Prostate gland (tissue), 2 donors: ENCODE measurements at regions not wholly inside any gene's neighbourhood (a gene's known extent, or its start where the extent isn't known, plus 50 kb on each side); places are given as distances from the start of the nearest gene placed in this dataset.

Source experiments
- DNase-seq: peaks from one replicate; pipeline ENCODE4 v3.0.0-alpha.2; 2019; ENCODE audit warnings: low spot score
- H3K27ac ChIP-seq, 2 donors: fragments of 200-600 bp; sonication (generic); 2 replicates each; pipeline ENCODE4 v1.5.1; 2017 to 2019
- H3K27me3 ChIP-seq: fragments of 200-600 bp; sonication (generic); replicated peaks from 2 replicates; pipeline ENCODE4 v1.5.1; 2019; ENCODE audit not compliant: insufficient read depth
- H3K36me3 ChIP-seq, 2 donors: fragments of 200-600 bp; sonication (generic); 1 replicate in 1 of 2; 2 replicates in 1 of 2; pipeline versions ENCODE4 v1.5.1 to v1.8.1; 2017 to 2019
- H3K4me1 ChIP-seq: fragments of 200-600 bp; sonication (generic); replicated peaks from 2 replicates; pipeline ENCODE4 v1.5.1; 2019
- H3K4me3 ChIP-seq, 2 donors: fragments of 200-600 bp; sonication (generic); 2 replicates each; pipeline ENCODE4 v1.5.1; 2017 to 2019
- H3K9me3 ChIP-seq: fragments of 200-600 bp; sonication (generic); 2 replicates; pipeline ENCODE4 v1.5.1; 2017
- POLR2A ChIP-seq: fragments of 450-650 bp; IDR thresholded peaks from one replicate; pipeline ENCODE4 v1.6.1; 2016; ENCODE audit warnings: antibody characterized with exemption, mild to moderate bottlenecking
- POLR2AphosphoS5 ChIP-seq: sonication (generic); formaldehyde crosslinking; IDR thresholded peaks from one replicate; pipeline ENCODE4 v1.6.1; 2017; ENCODE audit warnings: antibody characterized with exemption
- whole genome bisulfite sequencing: methylation state at CpG from one replicate; pipeline ENCODE4 v1.1.5; 2018; 5-methylcytosine and 5-hydroxymethylcytosine counted together
- intact Hi-C: fragments of 100-400 bp; cut with DNase I; formaldehyde crosslinking; loops from one replicate; pipeline ENCODE4 v1.14.2; 2022
- TF ChIP-seq, protein P1 (sequence below), 4 experiments: fragments of 200-600 bp in 2 of 4; fragments of 450-650 bp in 2 of 4; sonication (generic) in 2 of 4; IDR thresholded peaks; 1 replicate in 3 of 4; 2 replicates in 1 of 4; pipeline ENCODE4 v1.5.1; 2016 to 2019; ENCODE audit warnings: antibody characterized with exemption in 4 of 4, mild to moderate bottlenecking in 2 of 4, moderate library complexity in 2 of 4

- intact Hi-C loops = no loop called here
- 69% methylated on average over 6 of the region's 6 CpGs for WGBS
- H3K27ac ChIP-seq = no peak overlapping the region
- no peaks in the 10 kb centered on the region for H3K4me1 ChIP-seq
- no peak overlapping the region for H3K4me3 ChIP-seq
- DNase-seq = no peak
- H3K27me3 ChIP-seq = no peaks in the 10 kb centered on the region
- H3K9me3 ChIP-seq = no peaks in the 10 kb centered on the region
- no peaks in the 10 kb centered on the region for H3K36me3 ChIP-seq
- TF ChIP-seq, protein P1, sequence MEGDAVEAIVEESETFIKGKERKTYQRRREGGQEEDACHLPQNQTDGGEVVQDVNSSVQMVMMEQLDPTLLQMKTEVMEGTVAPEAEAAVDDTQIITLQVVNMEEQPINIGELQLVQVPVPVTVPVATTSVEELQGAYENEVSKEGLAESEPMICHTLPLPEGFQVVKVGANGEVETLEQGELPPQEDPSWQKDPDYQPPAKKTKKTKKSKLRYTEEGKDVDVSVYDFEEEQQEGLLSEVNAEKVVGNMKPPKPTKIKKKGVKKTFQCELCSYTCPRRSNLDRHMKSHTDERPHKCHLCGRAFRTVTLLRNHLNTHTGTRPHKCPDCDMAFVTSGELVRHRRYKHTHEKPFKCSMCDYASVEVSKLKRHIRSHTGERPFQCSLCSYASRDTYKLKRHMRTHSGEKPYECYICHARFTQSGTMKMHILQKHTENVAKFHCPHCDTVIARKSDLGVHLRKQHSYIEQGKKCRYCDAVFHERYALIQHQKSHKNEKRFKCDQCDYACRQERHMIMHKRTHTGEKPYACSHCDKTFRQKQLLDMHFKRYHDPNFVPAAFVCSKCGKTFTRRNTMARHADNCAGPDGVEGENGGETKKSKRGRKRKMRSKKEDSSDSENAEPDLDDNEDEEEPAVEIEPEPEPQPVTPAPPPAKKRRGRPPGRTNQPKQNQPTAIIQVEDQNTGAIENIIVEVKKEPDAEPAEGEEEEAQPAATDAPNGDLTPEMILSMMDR (IDR thresholded peaks at IDR 0.05) = no peak
- TF ChIP-seq POLR2AphosphoS5 = no peak
- no peak for TF ChIP-seq POLR2A
Observed at GRCh38 chr17:33896263-33896662, 358.8 kb upstream of the CCL2 start.

DNA sequence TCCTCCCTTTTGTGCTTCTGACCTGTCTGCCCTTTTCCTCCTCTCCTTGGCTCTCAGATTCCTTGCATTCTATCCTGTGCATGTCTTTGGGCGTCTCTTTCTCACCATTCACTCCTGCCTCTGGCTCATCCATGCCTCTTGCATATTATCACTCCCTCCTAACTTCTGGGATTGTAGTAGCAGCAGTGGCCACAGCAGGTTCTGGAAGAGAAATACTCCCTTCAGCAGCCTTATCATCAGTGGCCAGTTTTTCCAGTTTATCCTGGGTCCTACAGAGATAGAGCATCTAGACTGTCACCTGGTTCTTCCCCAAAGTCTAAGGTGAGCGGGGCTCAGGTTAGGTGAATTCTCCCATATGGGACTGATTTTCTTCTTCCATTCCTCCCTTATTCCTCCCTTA is 354.0 kb upstream of the CCL2 start:
- Histone ChIP-seq H3K27me3 (no peaks in the 10 kb centered on the region), H3K4me1 (no peaks in the 10 kb centered on the region), H3K36me3 (no peaks in the 10 kb centered on the region), H3K27ac (no peak overlapping the region), H3K9me3 (no peaks in the 10 kb centered on the region), H3K4me3 (no peak overlapping the region)
- DNase-seq = no peak
- TF ChIP-seq POLR2AphosphoS5 (no peak), POLR2A (no peak)
- TF ChIP-seq, protein P1 (IDR thresholded peaks at IDR 0.05) = no peak
- 87% methylated on average over 2 of the region's 2 CpGs for WGBS
- intact Hi-C loops = no loop called here

- Histone ChIP-seq H3K4me1 (no peaks in the 10 kb centered on the region), H3K27ac (no peak overlapping the region), H3K36me3 (no peaks in the 10 kb centered on the region), H3K4me3 (no peak overlapping the region), H3K27me3 (no peaks in the 10 kb centered on the region), H3K9me3 (no peaks in the 10 kb centered on the region)
- WGBS = 68% methylated on average over 1 of the region's 1 CpG
- intact Hi-C loops = no loop called here
- no peak for DNase-seq
- TF ChIP-seq POLR2A (no peak), POLR2AphosphoS5 (no peak)
- TF ChIP-seq, protein P1 (IDR thresholded peaks at IDR 0.05) = no peak
Observed at GRCh38 chr17:33902901-33903449, 352.1 kb upstream of the CCL2 start.

DNA sequence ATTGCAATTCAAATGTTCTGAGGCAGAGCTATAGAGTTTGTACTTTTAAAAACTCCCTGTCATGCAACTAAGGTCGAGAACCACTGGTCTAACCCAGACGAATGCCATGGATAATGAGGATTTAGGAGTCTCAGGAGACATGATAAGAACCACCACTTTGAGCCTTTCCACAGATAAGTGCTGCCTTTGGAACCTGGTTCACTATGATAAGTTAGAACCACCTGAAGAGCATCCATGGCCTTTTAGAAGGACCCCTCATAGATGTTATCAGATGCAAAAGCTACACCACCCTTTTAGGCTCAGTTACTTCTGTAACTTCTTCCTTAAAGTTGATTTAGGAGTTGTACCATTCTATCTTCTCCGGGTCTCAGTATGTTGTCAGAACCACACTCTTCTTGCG is 350.6 kb upstream of the CCL2 start:
- Histone ChIP-seq H3K4me1 (no peaks in the 10 kb centered on the region), H3K27ac (no peak overlapping the region), H3K36me3 (no peaks in the 10 kb centered on the region), H3K27me3 (no peaks in the 10 kb centered on the region), H3K9me3 (no peaks in the 10 kb centered on the region), H3K4me3 (no peak overlapping the region)
- TF ChIP-seq POLR2A = no peak
- no peak for TF ChIP-seq POLR2AphosphoS5
- TF ChIP-seq, protein P1 (IDR thresholded peaks at IDR 0.05) = no peak
- intact Hi-C loops = no loop called here
- DNase-seq = no peak
- 86% methylated on average over 4 of the region's 4 CpGs for WGBS

- DNase-seq = no peak
- no peak overlapping the region for H3K4me3 ChIP-seq
- intact Hi-C loops = no loop called here
- 64% methylated on average over 3 of the region's 3 CpGs for WGBS
- H3K9me3 ChIP-seq = no peaks in the 10 kb centered on the region
- no peaks in the 10 kb centered on the region for H3K36me3 ChIP-seq
- H3K27ac ChIP-seq = no peak overlapping the region
- no peaks in the 10 kb centered on the region for H3K27me3 ChIP-seq
- no peaks in the 10 kb centered on the region for H3K4me1 ChIP-seq
- TF ChIP-seq POLR2AphosphoS5 = no peak
- TF ChIP-seq POLR2A = no peak
- TF ChIP-seq, protein P1 (IDR thresholded peaks at IDR 0.05) = no peak
Observed at GRCh38 chr17:33905338-33905800, 349.7 kb upstream of the CCL2 start.
